ENCODE measurements at regions not wholly inside any gene's neighbourhood (a gene's known extent, or its start where the extent isn't known, plus 50 kb on each side); places are given as distances from the start of the nearest gene placed in this dataset.

GRCh38 chr10:3442451-3442990 is 269.9 kb upstream of the PITRM1 start:
- TF ChIP-seq, protein P1, sequence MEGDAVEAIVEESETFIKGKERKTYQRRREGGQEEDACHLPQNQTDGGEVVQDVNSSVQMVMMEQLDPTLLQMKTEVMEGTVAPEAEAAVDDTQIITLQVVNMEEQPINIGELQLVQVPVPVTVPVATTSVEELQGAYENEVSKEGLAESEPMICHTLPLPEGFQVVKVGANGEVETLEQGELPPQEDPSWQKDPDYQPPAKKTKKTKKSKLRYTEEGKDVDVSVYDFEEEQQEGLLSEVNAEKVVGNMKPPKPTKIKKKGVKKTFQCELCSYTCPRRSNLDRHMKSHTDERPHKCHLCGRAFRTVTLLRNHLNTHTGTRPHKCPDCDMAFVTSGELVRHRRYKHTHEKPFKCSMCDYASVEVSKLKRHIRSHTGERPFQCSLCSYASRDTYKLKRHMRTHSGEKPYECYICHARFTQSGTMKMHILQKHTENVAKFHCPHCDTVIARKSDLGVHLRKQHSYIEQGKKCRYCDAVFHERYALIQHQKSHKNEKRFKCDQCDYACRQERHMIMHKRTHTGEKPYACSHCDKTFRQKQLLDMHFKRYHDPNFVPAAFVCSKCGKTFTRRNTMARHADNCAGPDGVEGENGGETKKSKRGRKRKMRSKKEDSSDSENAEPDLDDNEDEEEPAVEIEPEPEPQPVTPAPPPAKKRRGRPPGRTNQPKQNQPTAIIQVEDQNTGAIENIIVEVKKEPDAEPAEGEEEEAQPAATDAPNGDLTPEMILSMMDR (IDR thresholded peaks at IDR 0.05; ENCODE audit: insufficient read depth, low read depth, low read length), result no peak
- DNase-seq (ENCODE audit: low read depth), result no peak
- H3K4me3 ChIP-seq (ENCODE audit: low read depth, low read length), result no peak overlapping the region

GRCh38 chr10:3439183-3439582 is 266.6 kb upstream of the PITRM1 start:
- TF ChIP-seq, protein P1 (IDR thresholded peaks at IDR 0.05; ENCODE audit: insufficient read depth, low read depth, low read length), result no peak
- H3K4me3 ChIP-seq (ENCODE audit: low read depth, low read length), result no peak overlapping the region
- DNase-seq (ENCODE audit: low read depth), result no peak

- TF ChIP-seq, protein P1 (IDR thresholded peaks at IDR 0.05; ENCODE audit: insufficient read depth, low read depth, low read length), result no peak
- DNase-seq (ENCODE audit: low read depth), result no peak
- no peak overlapping the region for H3K4me3 ChIP-seq (ENCODE audit: low read depth, low read length)
Observed at GRCh38 chr10:3438606-3439005, 266.0 kb upstream of the PITRM1 start.

DNA sequence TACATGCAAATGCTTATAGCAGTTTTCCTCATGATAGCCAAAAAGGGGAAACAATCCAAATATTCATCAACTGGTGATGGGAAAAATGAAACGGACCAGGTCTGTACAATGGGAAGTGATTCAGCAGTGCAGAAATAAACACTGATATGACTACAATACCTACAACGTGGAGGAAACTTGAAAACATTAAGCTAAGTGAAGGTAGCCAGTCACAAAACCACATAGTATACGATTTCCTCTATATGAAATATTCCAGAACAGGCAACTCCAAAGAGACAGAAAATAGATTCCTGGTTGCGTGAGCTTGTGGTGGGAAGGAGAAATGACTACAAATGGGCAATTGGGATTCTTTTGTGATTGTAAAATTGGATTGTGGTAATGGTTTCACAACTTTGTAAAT is 263.1 kb upstream of the PITRM1 start:
- peak; percentile 75 for DNase-seq (ENCODE audit: low read depth)
- TF ChIP-seq, protein P1 (IDR thresholded peaks at IDR 0.05; ENCODE audit: insufficient read depth, low read depth, low read length), result no peak
- no peak overlapping the region for H3K4me3 ChIP-seq (ENCODE audit: low read depth, low read length)

- TF ChIP-seq, protein P1 (IDR thresholded peaks at IDR 0.05; ENCODE audit: insufficient read depth, low read depth, low read length), result no peak
- no peak for DNase-seq (ENCODE audit: low read depth)
- no peak overlapping the region for H3K4me3 ChIP-seq (ENCODE audit: low read depth, low read length)
Observed at GRCh38 chr10:3433988-3434387, 261.4 kb upstream of the PITRM1 start.

DNA sequence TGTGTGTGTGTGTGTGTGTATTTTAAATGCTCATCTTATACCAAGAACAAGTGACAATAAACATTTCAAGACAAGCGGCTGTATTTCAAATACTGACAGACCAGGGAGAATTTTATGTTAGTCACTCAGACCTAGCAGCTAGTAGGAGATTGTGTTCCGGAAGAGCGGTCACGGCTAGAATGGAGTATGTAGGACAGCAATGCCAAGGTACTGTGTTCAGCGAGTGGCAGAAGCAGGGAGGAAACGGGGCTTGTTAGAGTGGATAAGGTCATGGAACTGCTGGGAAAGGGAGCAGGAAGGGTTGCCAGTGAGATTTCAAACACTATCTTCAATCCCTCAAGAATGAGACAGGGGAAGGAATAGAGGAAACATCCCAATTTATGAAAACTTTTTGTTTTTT is 260.5 kb upstream of the PITRM1 start:
- DNase-seq (ENCODE audit: low read depth), result no peak
- H3K4me3 ChIP-seq (ENCODE audit: low read depth, low read length), result no peak overlapping the region
- TF ChIP-seq, protein P1 (IDR thresholded peaks at IDR 0.05; ENCODE audit: insufficient read depth, low read depth, low read length), result no peak

All from fibroblast of villous mesenchyme (primary cell).